ENCODE measurements at regions not wholly inside any gene's neighbourhood (a gene's known extent, or its start where the extent isn't known, plus 50 kb on each side); places are given as distances from the start of the nearest gene placed in this dataset.

DNA sequence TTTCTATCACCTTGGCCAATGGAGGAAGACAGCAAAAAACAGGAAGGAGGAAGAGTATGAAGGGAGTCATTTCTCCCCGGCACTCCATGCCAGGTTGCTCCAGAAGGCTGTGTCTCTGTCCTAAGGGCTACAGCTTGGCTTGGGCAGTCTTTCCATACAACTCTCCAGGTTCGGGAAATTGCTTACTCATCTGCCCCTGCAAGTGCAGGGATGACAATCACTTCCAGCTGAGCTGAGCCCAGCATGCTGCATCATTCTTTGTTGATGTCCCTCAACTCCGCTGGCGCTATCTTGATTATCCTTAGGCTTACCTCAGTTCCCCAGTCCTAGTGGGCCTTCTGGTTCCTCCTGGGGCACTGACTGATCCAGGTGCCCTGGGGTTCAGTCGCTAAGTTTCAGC, 86.9 kb upstream of the COPS8 start:
- TF ChIP-seq, protein P1, sequence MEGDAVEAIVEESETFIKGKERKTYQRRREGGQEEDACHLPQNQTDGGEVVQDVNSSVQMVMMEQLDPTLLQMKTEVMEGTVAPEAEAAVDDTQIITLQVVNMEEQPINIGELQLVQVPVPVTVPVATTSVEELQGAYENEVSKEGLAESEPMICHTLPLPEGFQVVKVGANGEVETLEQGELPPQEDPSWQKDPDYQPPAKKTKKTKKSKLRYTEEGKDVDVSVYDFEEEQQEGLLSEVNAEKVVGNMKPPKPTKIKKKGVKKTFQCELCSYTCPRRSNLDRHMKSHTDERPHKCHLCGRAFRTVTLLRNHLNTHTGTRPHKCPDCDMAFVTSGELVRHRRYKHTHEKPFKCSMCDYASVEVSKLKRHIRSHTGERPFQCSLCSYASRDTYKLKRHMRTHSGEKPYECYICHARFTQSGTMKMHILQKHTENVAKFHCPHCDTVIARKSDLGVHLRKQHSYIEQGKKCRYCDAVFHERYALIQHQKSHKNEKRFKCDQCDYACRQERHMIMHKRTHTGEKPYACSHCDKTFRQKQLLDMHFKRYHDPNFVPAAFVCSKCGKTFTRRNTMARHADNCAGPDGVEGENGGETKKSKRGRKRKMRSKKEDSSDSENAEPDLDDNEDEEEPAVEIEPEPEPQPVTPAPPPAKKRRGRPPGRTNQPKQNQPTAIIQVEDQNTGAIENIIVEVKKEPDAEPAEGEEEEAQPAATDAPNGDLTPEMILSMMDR (IDR thresholded peaks at IDR 0.05), result no peak
- no peak for TF ChIP-seq POLR2A (IDR thresholded peaks at IDR 0.05)
